Panc1 (cell line): ENCODE measurements at regions not wholly inside any gene's neighbourhood (a gene's known extent, or its start where the extent isn't known, plus 50 kb on each side); places are given as distances from the start of the nearest gene placed in this dataset.

ENCODE experiments used
- ATAC-seq: fragments of 200-7000 bp; cut with Tn5 transposase; 2 replicates; pipeline ENCODE4 v1.9.1; 2020; ENCODE audit warnings: mild to moderate bottlenecking, moderate library complexity
- BruUV-seq: library from RNA; stranded (reverse); fragments of 400-500 nt; replicated peaks from 2 replicates; lab custom pipeline; 2021; lab: Mats Ljungman, UMichigan
- CTCF ChIA-PET: fragments of 300-600 bp; sonication (Branson Sonifier 250); formaldehyde crosslinking; loops from one replicate; lab custom pipeline; 2022; ENCODE audit warnings: antibody characterized with exemption; lab: Charles Lee
- POLR2A ChIA-PET: fragments of 300-600 bp; sonication (Branson Sonifier 250); formaldehyde crosslinking; loops from one replicate; lab custom pipeline; 2022; ENCODE audit warnings: antibody characterized with exemption; lab: Charles Lee
- DNase-seq: peaks from one replicate; pipeline ENCODE4 v3.0.0-alpha.2; 2010; ENCODE audit warnings: low read depth, low spot score
- H3K27ac ChIP-seq: 2 replicates; pipeline ENCODE4 v1.5.1; 2011; ENCODE audit warnings: mild to moderate bottlenecking, low read length, inconsistent platforms
- H3K27me3 ChIP-seq: fragments of 200-500 bp; sonication (Bioruptor generic); 2 replicates; pipeline ENCODE4 v1.6.0; 2014; ENCODE audit warnings: low read length, inconsistent platforms; ENCODE audit not compliant: control insufficient read depth, insufficient read depth
- H3K36me3 ChIP-seq: fragments of 200-500 bp; sonication (Bioruptor generic); 2 replicates; pipeline ENCODE4 v1.5.1; 2014; ENCODE audit warnings: inconsistent platforms, mild to moderate bottlenecking, low read length, moderate library complexity; ENCODE audit not compliant: control insufficient read depth, insufficient read depth
- H3K4me1 ChIP-seq: 2 replicates; pipeline ENCODE4 v1.5.1; 2011; ENCODE audit warnings: inconsistent platforms, mild to moderate bottlenecking, low read length, moderate library complexity; ENCODE audit not compliant: control insufficient read depth, insufficient read depth
- H3K4me3 ChIP-seq, 2 experiments: 2 replicates each; pipeline ENCODE4 v1.5.1; 2011 to 2012; ENCODE audit warnings: low read depth in 2 of 2, low read length in 2 of 2, mild to moderate bottlenecking in 2 of 2, inconsistent platforms in 1 of 2, moderate library complexity in 1 of 2
- H3K9me3 ChIP-seq: fragments of 200-500 bp; sonication (Bioruptor generic); 2 replicates; pipeline ENCODE4 v1.5.1; 2014; ENCODE audit warnings: low read depth, mild to moderate bottlenecking, inconsistent platforms, low read length, moderate library complexity; ENCODE audit not compliant: control insufficient read depth, insufficient read depth
- POLR2AphosphoS5 ChIP-seq: IDR thresholded peaks from 2 replicates; pipeline ENCODE4 v1.6.1; 2012; ENCODE audit warnings: mild to moderate bottlenecking, low read depth, low read length, moderate library complexity
- SIN3A ChIP-seq: IDR thresholded peaks from 2 replicates; pipeline ENCODE4 v1.6.1; 2012; ENCODE audit warnings: low read depth, mild to moderate bottlenecking, low read length, moderate library complexity, borderline replicate concordance; ENCODE audit not compliant: insufficient read depth
- TCF7L2 ChIP-seq: IDR thresholded peaks from 2 replicates; pipeline ENCODE4 v1.6.1; 2011; ENCODE audit warnings: mild to moderate bottlenecking, low read depth, low read length, inconsistent platforms
- in situ Hi-C: cut with HindIII; loops from 2 replicates; pipeline ENCODE4 v1.10.0; 2016; ENCODE audit warnings: low sequenced_read_pairs, low pct_unique_long_range_greater_than_20kb
- intact Hi-C: fragments of 100-400 bp; cut with micrococcal nuclease; formaldehyde crosslinking; loops from one replicate; pipeline ENCODE4 v1.10.0; 2022; ENCODE audit not compliant: unreplicated experiment
- TF ChIP-seq, protein P1 (sequence below): fragments of 450-650 bp; IDR thresholded peaks from 2 replicates; pipeline ENCODE4 v1.5.1; 2017; ENCODE audit warnings: mild to moderate bottlenecking
- TF ChIP-seq, protein P2 (sequence below), 2 experiments: IDR thresholded peaks; 2 replicates each; pipeline ENCODE4 v1.6.1; 2011 to 2012; ENCODE audit warnings: low read depth in 2 of 2, control low read depth in 1 of 2, low read length in 1 of 2, mild to moderate bottlenecking in 1 of 2, moderate library complexity in 1 of 2; ENCODE audit not compliant: insufficient read depth in 1 of 2

DNA sequence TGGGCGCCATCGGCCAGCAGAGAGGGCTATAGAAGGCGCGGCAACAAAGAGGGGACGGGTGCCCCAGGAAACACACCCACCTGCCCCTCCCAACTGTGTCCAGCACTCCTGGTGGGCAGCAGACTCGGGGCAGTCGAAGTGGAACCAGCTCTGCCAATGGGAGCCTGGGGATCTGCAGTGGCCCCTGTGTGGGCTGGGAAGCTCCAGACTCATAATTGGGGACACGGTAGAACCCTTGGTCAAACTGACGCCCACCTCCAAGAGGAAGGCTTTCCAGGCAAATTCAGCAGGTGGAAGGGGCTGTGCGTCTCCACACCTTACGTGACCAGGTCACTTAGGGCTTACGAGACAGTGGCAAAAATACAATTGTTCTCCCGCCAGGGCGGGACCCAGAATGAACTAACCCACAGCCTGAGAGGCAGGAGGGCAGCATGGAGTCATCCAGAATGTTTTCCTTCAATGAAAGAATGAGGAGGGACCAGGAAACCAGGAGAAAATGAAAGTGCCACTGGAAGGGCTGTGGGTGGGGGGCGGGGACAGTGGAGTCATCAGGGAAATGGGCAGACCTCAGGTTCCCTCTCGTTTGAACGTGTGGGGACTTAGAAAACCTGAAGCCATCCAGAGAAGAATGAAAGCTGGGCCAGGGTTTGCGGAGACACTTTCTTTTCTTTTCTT, 53.2 kb upstream of the SHANK2 start:
- Histone ChIP-seq H3K4me3 (no peak overlapping the region), H3K9me3 (no peaks in the 10 kb centered on the region), H3K27ac (no peak overlapping the region), H3K36me3 (no peaks in the 10 kb centered on the region), H3K27me3 (no peaks in the 10 kb centered on the region), H3K4me1 (no peaks in the 10 kb centered on the region)
- no peak for ATAC-seq
- in situ Hi-C loops (no loop called here), intact Hi-C loops (no loop called here)
- ChIA-PET CTCF (no interaction called here), POLR2A (no interaction called here)
- no peak for DNase-seq
- BruUV-seq, result no TSS peak
- TF ChIP-seq, protein P1, sequence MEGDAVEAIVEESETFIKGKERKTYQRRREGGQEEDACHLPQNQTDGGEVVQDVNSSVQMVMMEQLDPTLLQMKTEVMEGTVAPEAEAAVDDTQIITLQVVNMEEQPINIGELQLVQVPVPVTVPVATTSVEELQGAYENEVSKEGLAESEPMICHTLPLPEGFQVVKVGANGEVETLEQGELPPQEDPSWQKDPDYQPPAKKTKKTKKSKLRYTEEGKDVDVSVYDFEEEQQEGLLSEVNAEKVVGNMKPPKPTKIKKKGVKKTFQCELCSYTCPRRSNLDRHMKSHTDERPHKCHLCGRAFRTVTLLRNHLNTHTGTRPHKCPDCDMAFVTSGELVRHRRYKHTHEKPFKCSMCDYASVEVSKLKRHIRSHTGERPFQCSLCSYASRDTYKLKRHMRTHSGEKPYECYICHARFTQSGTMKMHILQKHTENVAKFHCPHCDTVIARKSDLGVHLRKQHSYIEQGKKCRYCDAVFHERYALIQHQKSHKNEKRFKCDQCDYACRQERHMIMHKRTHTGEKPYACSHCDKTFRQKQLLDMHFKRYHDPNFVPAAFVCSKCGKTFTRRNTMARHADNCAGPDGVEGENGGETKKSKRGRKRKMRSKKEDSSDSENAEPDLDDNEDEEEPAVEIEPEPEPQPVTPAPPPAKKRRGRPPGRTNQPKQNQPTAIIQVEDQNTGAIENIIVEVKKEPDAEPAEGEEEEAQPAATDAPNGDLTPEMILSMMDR, result no peak
- TF ChIP-seq, protein P2, sequence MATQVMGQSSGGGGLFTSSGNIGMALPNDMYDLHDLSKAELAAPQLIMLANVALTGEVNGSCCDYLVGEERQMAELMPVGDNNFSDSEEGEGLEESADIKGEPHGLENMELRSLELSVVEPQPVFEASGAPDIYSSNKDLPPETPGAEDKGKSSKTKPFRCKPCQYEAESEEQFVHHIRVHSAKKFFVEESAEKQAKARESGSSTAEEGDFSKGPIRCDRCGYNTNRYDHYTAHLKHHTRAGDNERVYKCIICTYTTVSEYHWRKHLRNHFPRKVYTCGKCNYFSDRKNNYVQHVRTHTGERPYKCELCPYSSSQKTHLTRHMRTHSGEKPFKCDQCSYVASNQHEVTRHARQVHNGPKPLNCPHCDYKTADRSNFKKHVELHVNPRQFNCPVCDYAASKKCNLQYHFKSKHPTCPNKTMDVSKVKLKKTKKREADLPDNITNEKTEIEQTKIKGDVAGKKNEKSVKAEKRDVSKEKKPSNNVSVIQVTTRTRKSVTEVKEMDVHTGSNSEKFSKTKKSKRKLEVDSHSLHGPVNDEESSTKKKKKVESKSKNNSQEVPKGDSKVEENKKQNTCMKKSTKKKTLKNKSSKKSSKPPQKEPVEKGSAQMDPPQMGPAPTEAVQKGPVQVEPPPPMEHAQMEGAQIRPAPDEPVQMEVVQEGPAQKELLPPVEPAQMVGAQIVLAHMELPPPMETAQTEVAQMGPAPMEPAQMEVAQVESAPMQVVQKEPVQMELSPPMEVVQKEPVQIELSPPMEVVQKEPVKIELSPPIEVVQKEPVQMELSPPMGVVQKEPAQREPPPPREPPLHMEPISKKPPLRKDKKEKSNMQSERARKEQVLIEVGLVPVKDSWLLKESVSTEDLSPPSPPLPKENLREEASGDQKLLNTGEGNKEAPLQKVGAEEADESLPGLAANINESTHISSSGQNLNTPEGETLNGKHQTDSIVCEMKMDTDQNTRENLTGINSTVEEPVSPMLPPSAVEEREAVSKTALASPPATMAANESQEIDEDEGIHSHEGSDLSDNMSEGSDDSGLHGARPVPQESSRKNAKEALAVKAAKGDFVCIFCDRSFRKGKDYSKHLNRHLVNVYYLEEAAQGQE (IDR thresholded peaks at IDR 0.05; ENCODE audit: insufficient read depth in 1 of 2, low read depth in 2 of 2, low read length in 1 of 2), result no peak

DNA sequence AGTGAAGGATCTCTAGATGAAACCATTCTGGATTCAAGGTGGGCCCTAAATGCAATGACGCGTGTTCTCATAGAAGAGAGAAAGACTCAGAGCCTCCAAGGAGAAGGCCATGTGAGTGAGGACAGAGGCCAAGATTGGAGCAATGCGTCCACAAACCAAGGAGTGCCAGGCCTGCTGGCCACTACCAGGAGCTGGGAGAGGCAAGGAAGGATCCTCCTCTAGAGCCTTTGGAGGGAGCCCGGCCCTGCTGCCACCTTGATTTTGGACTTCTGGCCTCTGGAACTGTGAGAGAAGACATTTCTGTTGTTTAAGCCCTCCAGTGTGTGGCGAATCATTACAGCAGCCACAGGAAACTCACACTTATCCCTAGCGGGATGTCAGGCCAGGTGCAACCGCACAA, 52.7 kb upstream of the SHANK2 start:
- Histone ChIP-seq H3K27me3 (no peaks in the 10 kb centered on the region), H3K4me3 (no peak overlapping the region), H3K36me3 (no peaks in the 10 kb centered on the region), H3K4me1 (no peaks in the 10 kb centered on the region), H3K27ac (no peak overlapping the region), H3K9me3 (no peaks in the 10 kb centered on the region)
- DNase-seq, result no peak
- ChIA-PET POLR2A (no interaction called here), CTCF (no interaction called here)
- ATAC-seq, result no peak
- no TSS peak for BruUV-seq
- TF ChIP-seq, protein P1, result no peak
- TF ChIP-seq TCF7L2 (no peak), SIN3A (no peak), POLR2AphosphoS5 (no peak)
- TF ChIP-seq, protein P2 (IDR thresholded peaks at IDR 0.05; ENCODE audit: insufficient read depth in 1 of 2, low read depth in 2 of 2, low read length in 1 of 2), result no peak
- in situ Hi-C loops (no loop called here), intact Hi-C loops (no loop called here)
